Natural killer cell treated with Interleukin-12 subunit alpha and Interleukin-12 subunit beta and Interleukin-15 and Interleukin-18, amount 100 ng/mL, for 72 hours (primary cell): ENCODE measurements at regions not wholly inside any gene's neighbourhood (a gene's known extent, or its start where the extent isn't known, plus 50 kb on each side); places are given as distances from the start of the nearest gene placed in this dataset.

Experiments
- ATAC-seq, 2 donors: fragments of 150-1000 bp; cut with Tn5 transposase in 1 of 2; sonication (Bioruptor Pico), chemical (Tn5 transposase) in 1 of 2; 2 replicates each; pipeline ENCODE4 v1.10.0; 2021
- DNase-seq: peaks from one replicate; pipeline ENCODE4 v3.0.0; 2022; ENCODE audit warnings: low spot score
- H3K27ac Mint-ChIP-seq, 2 donors: 1 replicate in 1 of 2; 2 replicates in 1 of 2; pipeline ENCODE4 v1.8.0; 2022; ENCODE audit warnings: mixed read lengths in 2 of 2, mild to moderate bottlenecking in 1 of 2, moderate library complexity in 1 of 2
- H3K27me3 Mint-ChIP-seq, 2 donors: 1 replicate in 1 of 2; 2 replicates in 1 of 2; pipeline ENCODE4 v1.8.0; 2022; ENCODE audit warnings: mixed read lengths in 2 of 2
- H3K36me3 Mint-ChIP-seq: one replicate; pipeline ENCODE4 v1.8.0; 2022; ENCODE audit warnings: mixed read lengths
- H3K4me1 Mint-ChIP-seq, 2 donors: 1 replicate in 1 of 2; 2 replicates in 1 of 2; pipeline ENCODE4 v1.8.0; 2022; ENCODE audit warnings: low read depth in 2 of 2, mixed read lengths in 2 of 2, mild to moderate bottlenecking in 1 of 2
- H3K4me3 Mint-ChIP-seq: one replicate; pipeline ENCODE4 v1.8.0; 2022; ENCODE audit warnings: mixed read lengths
- H3K9me3 Mint-ChIP-seq: 2 replicates; pipeline ENCODE4 v1.8.0; 2022; ENCODE audit warnings: mixed read lengths

- DNase-seq (no peak), ATAC-seq (no peak)
- H3K36me3 Mint-ChIP-seq = no peaks in the 10 kb centered on the region
- no peak overlapping the region for H3K27ac Mint-ChIP-seq
- no peak overlapping the region for H3K4me3 Mint-ChIP-seq
- H3K9me3 Mint-ChIP-seq = peaks cover 11% of the 10 kb centered on the region
- H3K4me1 Mint-ChIP-seq = no peaks in the 10 kb centered on the region
- no peaks in the 10 kb centered on the region for H3K27me3 Mint-ChIP-seq
Measured at GRCh38 chr11:26073646-26074045, 258.3 kb upstream of the ANO3 start.

GRCh38 chr11:26076233-26076990 is 255.5 kb upstream of the ANO3 start:
- H3K36me3 Mint-ChIP-seq = no peaks in the 10 kb centered on the region
- no peak overlapping the region for H3K4me3 Mint-ChIP-seq
- peaks cover 11% of the 10 kb centered on the region for H3K9me3 Mint-ChIP-seq
- ATAC-seq (no peak), DNase-seq (no peak)
- no peaks in the 10 kb centered on the region for H3K4me1 Mint-ChIP-seq
- no peak overlapping the region for H3K27ac Mint-ChIP-seq
- H3K27me3 Mint-ChIP-seq = no peaks in the 10 kb centered on the region

DNA sequence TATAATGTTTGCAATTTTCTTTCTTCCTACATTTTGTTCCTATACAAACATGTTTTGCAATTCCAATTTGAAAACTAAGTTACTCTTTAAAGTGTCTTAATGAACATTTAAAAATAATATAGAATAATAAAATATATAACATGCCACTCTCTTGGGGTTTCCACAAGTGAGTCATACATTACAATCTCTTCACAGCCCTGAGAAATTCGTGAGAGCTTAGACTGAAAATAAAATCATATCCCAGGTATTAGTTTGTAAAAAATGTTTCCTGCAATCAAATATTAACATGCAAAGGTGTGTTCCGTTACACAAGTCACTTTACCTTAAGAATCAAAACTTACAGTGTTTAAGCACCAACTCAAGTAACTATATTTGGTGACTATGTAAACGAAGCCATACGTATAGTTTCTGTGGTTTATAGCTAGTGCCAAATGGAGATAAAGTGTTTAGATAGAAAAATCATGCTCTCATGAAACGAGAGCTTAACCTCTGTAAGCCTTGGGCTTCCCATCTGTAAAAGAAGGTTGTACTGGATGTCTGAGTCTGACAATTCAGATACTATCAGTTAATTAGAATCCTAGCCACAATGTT is 253.6 kb upstream of the ANO3 start:
- Mint-ChIP-seq H3K4me1 (no peaks in the 10 kb centered on the region), H3K9me3 (peaks cover 13% of the 10 kb centered on the region), H3K36me3 (no peaks in the 10 kb centered on the region), H3K4me3 (no peak overlapping the region), H3K27ac (no peak overlapping the region), H3K27me3 (no peaks in the 10 kb centered on the region)
- no peak for DNase-seq
- ATAC-seq = no peak

DNA sequence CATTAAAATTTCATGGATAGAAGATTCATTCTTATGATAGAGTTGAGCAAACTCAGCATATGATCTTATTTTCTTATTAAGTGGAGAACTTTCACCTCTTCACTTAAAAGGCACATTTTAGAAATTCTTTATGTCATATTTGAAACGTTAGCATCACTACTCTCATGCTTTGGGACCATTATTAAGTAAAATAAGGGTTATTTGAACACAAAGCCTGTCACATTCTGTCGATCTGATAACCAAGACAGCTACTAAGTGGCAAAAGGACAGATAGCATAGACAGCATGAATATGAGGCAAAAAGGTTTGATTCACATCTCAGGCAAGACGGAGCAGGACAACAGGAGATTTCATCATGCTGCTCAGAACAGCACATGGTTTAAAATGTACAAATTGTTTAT is 247.6 kb upstream of the ANO3 start:
- no peaks in the 10 kb centered on the region for H3K4me1 Mint-ChIP-seq
- H3K27ac Mint-ChIP-seq = no peak overlapping the region
- no peaks in the 10 kb centered on the region for H3K27me3 Mint-ChIP-seq
- no peaks in the 10 kb centered on the region for H3K36me3 Mint-ChIP-seq
- H3K9me3 Mint-ChIP-seq = peaks cover 8% of the 10 kb centered on the region
- H3K4me3 Mint-ChIP-seq = no peak overlapping the region
- no peak for ATAC-seq
- no peak for DNase-seq

GRCh38 chr11:26086028-26086427 is 245.9 kb upstream of the ANO3 start:
- no peaks in the 10 kb centered on the region for H3K4me1 Mint-ChIP-seq
- no peaks in the 10 kb centered on the region for H3K36me3 Mint-ChIP-seq
- no peak overlapping the region for H3K4me3 Mint-ChIP-seq
- peaks cover 16% of the 10 kb centered on the region for H3K9me3 Mint-ChIP-seq
- no peak for DNase-seq
- no peak overlapping the region for H3K27ac Mint-ChIP-seq
- no peak for ATAC-seq
- H3K27me3 Mint-ChIP-seq = no peaks in the 10 kb centered on the region

GRCh38 chr11:26087120-26087935 is 244.6 kb upstream of the ANO3 start:
- Mint-ChIP-seq H3K27ac (no peak overlapping the region), H3K4me1 (no peaks in the 10 kb centered on the region), H3K36me3 (no peaks in the 10 kb centered on the region), H3K4me3 (no peak overlapping the region), H3K9me3 (peaks cover 18% of the 10 kb centered on the region), H3K27me3 (no peaks in the 10 kb centered on the region)
- no peak for DNase-seq
- ATAC-seq = no peak

DNA sequence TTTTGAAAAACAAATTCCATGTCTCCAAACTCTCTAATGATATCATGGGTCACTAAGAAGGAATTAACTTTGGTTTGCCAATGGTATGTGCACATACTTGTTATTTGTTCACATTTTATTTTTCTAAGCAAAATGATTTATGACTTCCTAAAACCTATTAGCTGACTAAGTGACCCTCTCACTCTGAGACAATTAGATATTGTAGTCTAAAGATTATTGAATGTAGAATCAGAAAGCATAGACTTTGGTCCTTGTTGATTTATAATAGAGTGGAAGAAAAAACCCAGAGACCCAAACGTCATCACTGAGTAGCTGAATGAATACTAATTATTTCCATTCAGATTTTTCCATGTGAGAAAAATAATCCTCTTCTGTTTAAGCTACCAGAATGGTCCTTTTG is 243.5 kb upstream of the ANO3 start:
- Mint-ChIP-seq H3K27me3 (no peaks in the 10 kb centered on the region), H3K9me3 (peaks cover 16% of the 10 kb centered on the region), H3K4me1 (no peaks in the 10 kb centered on the region), H3K27ac (no peak overlapping the region), H3K36me3 (no peaks in the 10 kb centered on the region), H3K4me3 (no peak overlapping the region)
- no peak for ATAC-seq
- no peak for DNase-seq

- Mint-ChIP-seq H3K9me3 (peaks cover 19% of the 10 kb centered on the region), H3K4me1 (no peaks in the 10 kb centered on the region)
Measured at GRCh38 chr11:26090651-26091050, 241.3 kb upstream of the ANO3 start.

GRCh38 chr11:26093206-26093605 is 238.7 kb upstream of the ANO3 start:
- H3K27ac Mint-ChIP-seq = no peak overlapping the region
- peaks cover 5% of the 10 kb centered on the region for H3K36me3 Mint-ChIP-seq
- ATAC-seq = no peak
- peaks cover 23% of the 10 kb centered on the region for H3K9me3 Mint-ChIP-seq
- no peaks in the 10 kb centered on the region for H3K4me1 Mint-ChIP-seq
- H3K27me3 Mint-ChIP-seq = no peaks in the 10 kb centered on the region
- DNase-seq = no peak
- no peak overlapping the region for H3K4me3 Mint-ChIP-seq

More at GRCh38 chr11:26090651-26091050, 241.3 kb upstream of the ANO3 start:
- Mint-ChIP-seq H3K36me3 (peaks cover 5% of the 10 kb centered on the region), H3K27ac (no peak overlapping the region), H3K27me3 (no peaks in the 10 kb centered on the region), H3K4me3 (no peak overlapping the region)
- DNase-seq = no peak
- ATAC-seq = no peak

- no peaks in the 10 kb centered on the region for H3K4me1 Mint-ChIP-seq
- no peak overlapping the region for H3K27ac Mint-ChIP-seq
- no peak for ATAC-seq
- no peak overlapping the region for H3K4me3 Mint-ChIP-seq
- peaks cover 27% of the 10 kb centered on the region for H3K9me3 Mint-ChIP-seq
- H3K36me3 Mint-ChIP-seq = peaks cover 5% of the 10 kb centered on the region
- no peaks in the 10 kb centered on the region for H3K27me3 Mint-ChIP-seq
- no peak for DNase-seq
Measured at GRCh38 chr11:26095340-26095739, 236.6 kb upstream of the ANO3 start.

GRCh38 chr11:26096451-26096850 is 235.5 kb upstream of the ANO3 start:
- ATAC-seq = no peak
- H3K9me3 Mint-ChIP-seq = peaks cover 24% of the 10 kb centered on the region

DNA sequence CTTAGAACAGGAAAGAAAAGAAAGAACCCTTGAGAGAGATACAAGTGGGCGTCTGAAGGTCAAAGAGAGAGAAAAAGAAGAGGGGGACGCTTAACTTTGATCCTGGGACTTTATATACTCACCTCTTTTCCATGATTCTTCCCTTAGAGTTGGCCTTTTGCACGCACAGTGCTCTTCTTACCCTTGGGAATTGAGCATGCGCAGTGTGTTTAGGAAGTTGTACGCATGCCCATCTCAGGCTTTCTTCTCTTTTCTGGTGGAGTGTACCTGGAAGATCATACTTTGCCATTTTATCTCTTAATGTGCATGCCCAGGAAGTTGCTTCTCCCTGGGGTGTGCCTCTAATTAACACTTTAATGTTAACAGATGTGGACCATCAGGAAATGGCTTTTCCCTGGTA is 229.6 kb upstream of the ANO3 start:
- peaks cover 28% of the 10 kb centered on the region for H3K9me3 Mint-ChIP-seq

More at GRCh38 chr11:26096451-26096850, 235.5 kb upstream of the ANO3 start:
- Mint-ChIP-seq H3K27ac (no peak overlapping the region), H3K27me3 (no peaks in the 10 kb centered on the region), H3K4me1 (no peaks in the 10 kb centered on the region), H3K4me3 (no peak overlapping the region), H3K36me3 (peaks cover 5% of the 10 kb centered on the region)
- DNase-seq = no peak

DNA sequence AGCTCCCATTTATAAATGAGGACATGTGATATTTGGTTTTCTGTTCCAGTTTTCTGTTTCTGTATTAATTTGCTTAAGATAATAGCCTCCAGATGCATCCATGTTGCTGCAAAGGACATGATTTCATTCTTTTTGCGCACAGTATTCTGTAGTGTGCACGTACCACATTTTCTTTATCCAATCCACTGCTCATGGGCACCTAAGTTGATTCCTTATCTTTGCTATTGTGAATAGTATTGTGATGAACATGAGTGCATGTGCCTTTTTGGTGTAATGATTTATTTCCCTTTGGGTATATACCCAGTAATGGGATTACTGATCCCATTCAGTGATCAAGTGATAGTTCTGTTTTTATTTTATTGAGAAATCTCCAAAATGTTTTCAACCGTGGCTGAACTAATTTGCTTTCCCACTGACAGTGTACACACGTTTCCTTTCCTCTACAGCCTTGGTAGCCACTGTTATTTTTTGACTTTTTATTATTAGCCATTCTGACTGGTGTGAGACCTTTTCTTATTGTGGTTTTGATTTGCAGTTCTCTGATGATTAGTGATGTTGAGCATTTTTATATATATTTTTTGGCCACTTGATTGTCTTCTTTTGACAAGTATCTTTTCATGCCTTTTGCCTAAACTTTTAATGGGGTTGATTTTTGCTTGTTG is 226.0 kb upstream of the ANO3 start:
- Mint-ChIP-seq H3K9me3 (peaks cover 13% of the 10 kb centered on the region), H3K36me3 (peaks cover 5% of the 10 kb centered on the region), H3K4me1 (no peaks in the 10 kb centered on the region), H3K27me3 (no peaks in the 10 kb centered on the region), H3K4me3 (no peak overlapping the region), H3K27ac (no peak overlapping the region)
- DNase-seq (no peak), ATAC-seq (no peak)

More for the DNA sequence above, 229.6 kb upstream of the ANO3 start:
- H3K27me3 Mint-ChIP-seq = no peaks in the 10 kb centered on the region
- H3K27ac Mint-ChIP-seq = no peak overlapping the region
- peaks cover 5% of the 10 kb centered on the region for H3K36me3 Mint-ChIP-seq
- ATAC-seq (no peak), DNase-seq (no peak)
- no peaks in the 10 kb centered on the region for H3K4me1 Mint-ChIP-seq
- no peak overlapping the region for H3K4me3 Mint-ChIP-seq

DNA sequence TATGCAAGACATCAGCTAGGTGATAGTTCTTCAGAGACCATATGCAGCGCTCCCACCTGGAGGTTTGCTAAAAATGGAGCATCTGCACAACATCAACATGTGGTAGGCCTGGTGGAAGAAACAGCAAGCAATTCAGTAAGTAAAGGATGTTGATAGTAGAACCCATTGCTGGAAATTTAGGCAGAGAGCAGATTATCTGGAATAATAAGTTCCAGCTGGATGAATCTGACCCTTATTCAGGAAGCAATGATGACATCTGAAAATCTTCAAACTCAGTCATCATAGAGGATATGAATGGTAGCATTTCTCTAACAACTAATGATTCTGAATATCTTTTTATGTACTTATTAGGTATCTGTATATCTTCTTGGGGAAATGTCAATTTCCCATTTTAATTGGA is 225.2 kb upstream of the ANO3 start:
- no peaks in the 10 kb centered on the region for H3K4me1 Mint-ChIP-seq
- no peak for DNase-seq
- no peak for ATAC-seq
- H3K36me3 Mint-ChIP-seq = peaks cover 5% of the 10 kb centered on the region
- no peaks in the 10 kb centered on the region for H3K27me3 Mint-ChIP-seq
- no peak overlapping the region for H3K27ac Mint-ChIP-seq
- H3K9me3 Mint-ChIP-seq = peaks cover 13% of the 10 kb centered on the region
- no peak overlapping the region for H3K4me3 Mint-ChIP-seq
